ENCODE measurements at regions not wholly inside any gene's neighbourhood (a gene's known extent, or its start where the extent isn't known, plus 50 kb on each side); places are given as distances from the start of the nearest gene placed in this dataset.

- no peaks in the 10 kb centered on the region for H3K4me1 ChIP-seq
- no peaks in the 10 kb centered on the region for H3K27me3 ChIP-seq
- H3K9me3 ChIP-seq, result no peaks in the 10 kb centered on the region
- no peaks in the 10 kb centered on the region for H3K36me3 ChIP-seq
- H3K4me3 ChIP-seq, result no peak overlapping the region
- WGBS, 2 donors (ENCODE audit: low coverage in 1 of 2), result 88 to 90% methylated on average over 3 of the region's 3 CpGs
- TF ChIP-seq POLR2A (IDR thresholded peaks at IDR 0.05), result no peak
- no peak for TF ChIP-seq POLR2AphosphoS5 (IDR thresholded peaks at IDR 0.05)
- TF ChIP-seq, protein P1, sequence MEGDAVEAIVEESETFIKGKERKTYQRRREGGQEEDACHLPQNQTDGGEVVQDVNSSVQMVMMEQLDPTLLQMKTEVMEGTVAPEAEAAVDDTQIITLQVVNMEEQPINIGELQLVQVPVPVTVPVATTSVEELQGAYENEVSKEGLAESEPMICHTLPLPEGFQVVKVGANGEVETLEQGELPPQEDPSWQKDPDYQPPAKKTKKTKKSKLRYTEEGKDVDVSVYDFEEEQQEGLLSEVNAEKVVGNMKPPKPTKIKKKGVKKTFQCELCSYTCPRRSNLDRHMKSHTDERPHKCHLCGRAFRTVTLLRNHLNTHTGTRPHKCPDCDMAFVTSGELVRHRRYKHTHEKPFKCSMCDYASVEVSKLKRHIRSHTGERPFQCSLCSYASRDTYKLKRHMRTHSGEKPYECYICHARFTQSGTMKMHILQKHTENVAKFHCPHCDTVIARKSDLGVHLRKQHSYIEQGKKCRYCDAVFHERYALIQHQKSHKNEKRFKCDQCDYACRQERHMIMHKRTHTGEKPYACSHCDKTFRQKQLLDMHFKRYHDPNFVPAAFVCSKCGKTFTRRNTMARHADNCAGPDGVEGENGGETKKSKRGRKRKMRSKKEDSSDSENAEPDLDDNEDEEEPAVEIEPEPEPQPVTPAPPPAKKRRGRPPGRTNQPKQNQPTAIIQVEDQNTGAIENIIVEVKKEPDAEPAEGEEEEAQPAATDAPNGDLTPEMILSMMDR (IDR thresholded peaks at IDR 0.05), result no peak
- no peak for TF ChIP-seq EP300 (IDR thresholded peaks at IDR 0.05)
- no peak for ATAC-seq
- H3K27ac ChIP-seq, result no peak overlapping the region
Observed at GRCh38 chr3:80994085-80994665, 767.3 kb downstream of the GBE1 start.

- 41 to 61% methylated on average over 2 of the region's 2 CpGs for WGBS, 2 donors (ENCODE audit: low coverage in 1 of 2)
- H3K27me3 ChIP-seq, result no peaks in the 10 kb centered on the region
Observed at GRCh38 chr3:80993241-80993945, 768.1 kb downstream of the GBE1 start.

GRCh38 chr3:80983753-80984152 lies 777.7 kb downstream of the GBE1 start:
- Histone ChIP-seq H3K27me3 (no peaks in the 10 kb centered on the region), H3K27ac (no peak overlapping the region), H3K4me1 (no peaks in the 10 kb centered on the region), H3K4me3 (no peak overlapping the region), H3K36me3 (no peaks in the 10 kb centered on the region), H3K9me3 (peaks cover 0 to 10% (median 0%) of the 10 kb centered on the region in 3 donors)
- TF ChIP-seq, protein P1 (IDR thresholded peaks at IDR 0.05), result no peak
- TF ChIP-seq EP300 (IDR thresholded peaks at IDR 0.05), result no peak
- no peak for TF ChIP-seq POLR2A (IDR thresholded peaks at IDR 0.05)
- no peak for TF ChIP-seq POLR2AphosphoS5 (IDR thresholded peaks at IDR 0.05)
- 77 to 84% methylated on average over 3 of the region's 3 CpGs for WGBS, 2 donors (ENCODE audit: low coverage in 1 of 2)
- ATAC-seq, result no peak

More at GRCh38 chr3:80993241-80993945, 768.1 kb downstream of the GBE1 start:
- TF ChIP-seq POLR2A (IDR thresholded peaks at IDR 0.05) (no peak), POLR2AphosphoS5 (IDR thresholded peaks at IDR 0.05) (no peak), EP300 (IDR thresholded peaks at IDR 0.05) (no peak)
- TF ChIP-seq, protein P1 (IDR thresholded peaks at IDR 0.05), result no peak
- Histone ChIP-seq H3K27ac (no peak overlapping the region), H3K36me3 (no peaks in the 10 kb centered on the region), H3K4me1 (no peaks in the 10 kb centered on the region), H3K9me3 (no peaks in the 10 kb centered on the region), H3K4me3 (no peak overlapping the region)
- no peak for ATAC-seq

DNA sequence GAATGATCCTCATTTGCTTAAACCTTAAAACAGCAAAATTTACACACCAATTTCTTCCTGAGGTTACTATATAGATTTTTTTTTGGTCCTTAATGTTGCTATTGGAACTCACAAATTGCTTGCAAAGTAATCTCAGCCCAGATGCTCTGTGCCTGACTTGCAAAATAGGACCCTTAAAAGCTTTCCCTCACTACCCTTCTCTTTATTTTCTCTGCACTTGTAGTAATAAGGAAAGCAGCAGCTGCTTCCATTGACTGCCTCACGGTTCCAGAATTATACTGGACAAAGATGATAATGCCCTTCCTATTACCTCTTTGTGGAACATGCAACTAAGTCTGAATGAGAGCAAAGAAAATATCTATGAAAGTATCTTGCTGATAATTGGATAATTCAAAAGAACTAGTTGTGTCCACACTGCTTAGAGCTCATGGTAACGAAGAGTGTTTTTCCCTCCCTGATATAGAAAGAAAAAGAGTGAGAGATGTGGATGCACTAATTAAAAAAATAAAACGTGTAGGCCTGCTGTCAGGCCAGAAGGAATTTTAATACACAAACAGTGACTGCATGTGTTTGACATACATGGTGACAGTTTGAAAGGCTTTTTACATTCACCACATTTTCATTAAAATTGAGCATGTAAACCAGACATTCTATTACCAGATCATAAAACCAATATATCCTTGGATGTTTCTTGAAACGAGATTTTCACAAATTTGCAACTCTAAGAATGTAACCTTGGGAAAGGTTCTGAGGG lies 783.1 kb downstream of the GBE1 start:
- TF ChIP-seq, protein P1 (IDR thresholded peaks at IDR 0.05), result no peak
- TF ChIP-seq POLR2AphosphoS5 (IDR thresholded peaks at IDR 0.05) (no peak), EP300 (IDR thresholded peaks at IDR 0.05) (no peak), POLR2A (IDR thresholded peaks at IDR 0.05) (no peak)
- no peak for ATAC-seq
- WGBS, 2 donors (ENCODE audit: low coverage in 1 of 2), result 44 to 53% methylated on average over 4 of the region's 4 CpGs
- Histone ChIP-seq H3K9me3 (peaks cover 0 to 10% (median 0%) of the 10 kb centered on the region in 3 donors), H3K4me3 (no peak overlapping the region), H3K27ac (no peak overlapping the region), H3K4me1 (no peaks in the 10 kb centered on the region), H3K27me3 (no peaks in the 10 kb centered on the region), H3K36me3 (no peaks in the 10 kb centered on the region)

Data from gastroesophageal sphincter (tissue), 4 donors.